GM13977 (cell line): ENCODE measurements at regions not wholly inside any gene's neighbourhood (a gene's known extent, or its start where the extent isn't known, plus 50 kb on each side); places are given as distances from the start of the nearest gene placed in this dataset.

Experiments used
- DNase-seq: peaks from one replicate; pipeline ENCODE4 v3.0.0; 2012; ENCODE audit warnings: low spot score
- in situ Hi-C: fragments of 300-500 bp; cut with MboI; formaldehyde crosslinking; loops from one replicate; pipeline ENCODE4 v1.12.0; 2022; ENCODE audit warnings: low sequenced_read_pairs, low pct_unique_long_range_greater_than_20kb, mixed read lengths, inconsistent platforms; ENCODE audit not compliant: unreplicated experiment
- TF ChIP-seq, protein P1 (sequence below): IDR thresholded peaks from 2 replicates; pipeline ENCODE4 v1.5.1; 2012; ENCODE audit warnings: mild to moderate bottlenecking, control low read depth; ENCODE audit not compliant: insufficient read depth; ENCODE audit errors: extremely low read depth, missing control alignments

- DNase-seq: no peak
- in situ Hi-C loops: no loop called here
- TF ChIP-seq, protein P1, sequence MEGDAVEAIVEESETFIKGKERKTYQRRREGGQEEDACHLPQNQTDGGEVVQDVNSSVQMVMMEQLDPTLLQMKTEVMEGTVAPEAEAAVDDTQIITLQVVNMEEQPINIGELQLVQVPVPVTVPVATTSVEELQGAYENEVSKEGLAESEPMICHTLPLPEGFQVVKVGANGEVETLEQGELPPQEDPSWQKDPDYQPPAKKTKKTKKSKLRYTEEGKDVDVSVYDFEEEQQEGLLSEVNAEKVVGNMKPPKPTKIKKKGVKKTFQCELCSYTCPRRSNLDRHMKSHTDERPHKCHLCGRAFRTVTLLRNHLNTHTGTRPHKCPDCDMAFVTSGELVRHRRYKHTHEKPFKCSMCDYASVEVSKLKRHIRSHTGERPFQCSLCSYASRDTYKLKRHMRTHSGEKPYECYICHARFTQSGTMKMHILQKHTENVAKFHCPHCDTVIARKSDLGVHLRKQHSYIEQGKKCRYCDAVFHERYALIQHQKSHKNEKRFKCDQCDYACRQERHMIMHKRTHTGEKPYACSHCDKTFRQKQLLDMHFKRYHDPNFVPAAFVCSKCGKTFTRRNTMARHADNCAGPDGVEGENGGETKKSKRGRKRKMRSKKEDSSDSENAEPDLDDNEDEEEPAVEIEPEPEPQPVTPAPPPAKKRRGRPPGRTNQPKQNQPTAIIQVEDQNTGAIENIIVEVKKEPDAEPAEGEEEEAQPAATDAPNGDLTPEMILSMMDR: no peak
Observed at GRCh38 chr10:118503192-118503591, 92.3 kb downstream of the PRLHR start.

GRCh38 chr10:118501637-118502440 is 93.6 kb downstream of the PRLHR start:
- in situ Hi-C loops: no loop called here
- DNase-seq: no peak
- TF ChIP-seq, protein P1: no peak

GRCh38 chr10:118501171-118501570 is 94.3 kb downstream of the PRLHR start:
- no peak for DNase-seq
- in situ Hi-C loops: no loop called here
- TF ChIP-seq, protein P1: no peak

DNA sequence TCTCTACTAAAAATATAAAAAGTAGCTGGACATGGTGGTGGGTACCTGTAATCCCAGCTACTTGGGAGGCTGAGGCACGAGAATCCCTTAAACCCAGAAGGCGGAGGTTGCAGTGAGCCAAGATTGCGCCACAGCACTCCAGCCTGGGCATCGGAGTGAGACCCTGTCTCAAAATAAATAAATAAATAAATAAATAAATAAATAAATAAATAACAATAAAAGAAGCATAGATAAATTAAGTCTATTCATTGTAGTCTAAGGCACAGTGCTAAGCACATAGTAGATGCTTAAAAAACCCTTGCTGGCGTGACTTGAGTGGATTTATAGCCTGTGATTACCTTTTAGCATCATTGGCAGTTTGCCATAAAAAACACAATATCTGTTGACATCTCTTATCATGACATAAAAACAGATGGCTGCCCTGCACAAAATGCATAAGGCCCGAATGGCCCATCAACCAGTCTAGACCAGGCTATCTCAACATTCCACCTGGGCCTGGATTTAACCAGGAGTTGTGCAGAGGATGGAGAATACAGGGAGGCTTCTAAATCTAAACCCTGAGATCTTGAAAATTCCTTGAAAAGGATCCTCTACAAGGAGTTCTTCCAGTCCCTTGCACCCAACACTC is 94.9 kb downstream of the PRLHR start:
- in situ Hi-C loops: no loop called here
- no peak for DNase-seq

GRCh38 chr10:118499186-118499585 is 96.3 kb downstream of the PRLHR start:
- TF ChIP-seq, protein P1: no peak
- DNase-seq: no peak
- in situ Hi-C loops: no loop called here

More for the DNA sequence above, 94.9 kb downstream of the PRLHR start:
- TF ChIP-seq, protein P1: no peak

DNA sequence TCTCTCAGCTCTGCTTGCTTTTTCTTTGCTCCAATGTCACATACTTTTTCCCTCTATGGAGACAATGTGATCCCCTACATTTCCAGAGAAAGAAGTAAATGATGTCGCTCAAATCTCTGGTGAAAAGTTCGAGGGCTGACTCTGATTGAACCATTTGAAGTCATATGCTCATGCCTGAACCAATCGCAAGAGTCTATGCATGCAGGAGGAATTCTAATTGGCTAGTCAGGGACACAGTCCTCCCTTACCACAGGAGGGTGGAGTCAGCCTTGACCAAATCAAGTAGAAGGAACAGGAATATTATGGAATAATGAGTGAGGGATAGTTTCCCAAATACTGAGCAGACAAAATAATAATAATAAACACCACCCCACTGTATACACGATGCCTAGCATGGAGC is 96.8 kb downstream of the PRLHR start:
- in situ Hi-C loops: no loop called here
- TF ChIP-seq, protein P1: no peak
- DNase-seq: no peak
